ENCODE measurements at regions not wholly inside any gene's neighbourhood (a gene's known extent, or its start where the extent isn't known, plus 50 kb on each side); places are given as distances from the start of the nearest gene placed in this dataset.

DNA sequence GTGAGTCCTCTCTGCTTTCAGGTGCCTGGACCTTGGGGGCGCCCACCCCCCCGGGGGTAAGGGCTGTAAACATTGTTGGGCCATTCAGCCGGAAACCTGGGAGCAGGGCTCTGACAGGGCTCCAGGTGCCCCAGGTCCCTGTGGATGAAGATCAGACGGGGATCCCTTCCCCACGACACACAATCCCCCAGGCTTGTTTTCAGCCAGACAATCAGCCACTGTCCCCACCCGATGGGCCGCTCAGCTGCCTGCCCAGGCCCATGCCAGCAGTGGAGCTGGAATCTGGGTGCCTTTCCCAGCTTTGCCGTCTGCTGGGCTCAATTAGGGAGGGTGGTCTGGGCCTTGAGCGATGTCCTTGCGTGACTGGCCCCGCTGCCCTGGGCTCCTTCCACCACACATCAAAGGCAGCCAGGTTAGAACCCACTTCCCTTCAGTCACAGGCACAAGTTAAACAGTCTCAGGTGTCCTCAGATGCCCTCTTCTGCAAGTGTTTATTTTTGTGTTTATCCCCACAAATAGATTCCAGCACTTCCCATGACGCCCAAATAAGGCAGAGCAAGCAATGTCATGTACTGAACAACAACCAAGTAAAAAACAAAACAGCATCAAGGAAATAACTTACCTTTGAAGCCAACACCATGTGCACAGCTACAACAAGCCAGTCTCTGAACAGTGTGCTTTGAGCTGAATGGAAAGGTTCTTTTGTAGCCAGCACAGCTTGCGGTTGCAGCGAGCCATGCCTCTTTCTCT is 77.0 kb upstream of the ALDH1A3 start:
- no peak for TF ChIP-seq POLR2A (IDR thresholded peaks at IDR 0.05; ENCODE audit: borderline replicate concordance, extremely low read depth, insufficient read depth, insufficient read length)
- TF ChIP-seq, protein P1, sequence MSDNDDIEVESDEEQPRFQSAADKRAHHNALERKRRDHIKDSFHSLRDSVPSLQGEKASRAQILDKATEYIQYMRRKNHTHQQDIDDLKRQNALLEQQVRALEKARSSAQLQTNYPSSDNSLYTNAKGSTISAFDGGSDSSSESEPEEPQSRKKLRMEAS (IDR thresholded peaks at IDR 0.05), result no peak
- no peak for TF ChIP-seq POLR2AphosphoS5 (IDR thresholded peaks at IDR 0.05; ENCODE audit: low read depth, low read length)
- TF ChIP-seq, protein P2, sequence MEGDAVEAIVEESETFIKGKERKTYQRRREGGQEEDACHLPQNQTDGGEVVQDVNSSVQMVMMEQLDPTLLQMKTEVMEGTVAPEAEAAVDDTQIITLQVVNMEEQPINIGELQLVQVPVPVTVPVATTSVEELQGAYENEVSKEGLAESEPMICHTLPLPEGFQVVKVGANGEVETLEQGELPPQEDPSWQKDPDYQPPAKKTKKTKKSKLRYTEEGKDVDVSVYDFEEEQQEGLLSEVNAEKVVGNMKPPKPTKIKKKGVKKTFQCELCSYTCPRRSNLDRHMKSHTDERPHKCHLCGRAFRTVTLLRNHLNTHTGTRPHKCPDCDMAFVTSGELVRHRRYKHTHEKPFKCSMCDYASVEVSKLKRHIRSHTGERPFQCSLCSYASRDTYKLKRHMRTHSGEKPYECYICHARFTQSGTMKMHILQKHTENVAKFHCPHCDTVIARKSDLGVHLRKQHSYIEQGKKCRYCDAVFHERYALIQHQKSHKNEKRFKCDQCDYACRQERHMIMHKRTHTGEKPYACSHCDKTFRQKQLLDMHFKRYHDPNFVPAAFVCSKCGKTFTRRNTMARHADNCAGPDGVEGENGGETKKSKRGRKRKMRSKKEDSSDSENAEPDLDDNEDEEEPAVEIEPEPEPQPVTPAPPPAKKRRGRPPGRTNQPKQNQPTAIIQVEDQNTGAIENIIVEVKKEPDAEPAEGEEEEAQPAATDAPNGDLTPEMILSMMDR (IDR thresholded peaks at IDR 0.05 in 2 of 3, conservative IDR thresholded peaks at IDR 0.05 in 1 of 3; ENCODE audit: borderline replicate concordance in 1 of 3, insufficient read depth in 1 of 3, low read depth in 2 of 3, low read length in 2 of 3), result no peak
- TF ChIP-seq FOSL1 (IDR thresholded peaks at IDR 0.05; ENCODE audit: low read depth), result no peak
- no peak for TF ChIP-seq RAD21 (IDR thresholded peaks at IDR 0.05; ENCODE audit: low read depth)
- TF ChIP-seq YY1 (IDR thresholded peaks at IDR 0.05; ENCODE audit: extremely low read depth, insufficient replicate concordance, low read depth, low read length), result no peak
- TF ChIP-seq ZNF274 (IDR thresholded peaks at IDR 0.05; ENCODE audit: low read depth, low read length), result no peak
- TF ChIP-seq EZH2 (IDR thresholded peaks at IDR 0.05), result no peak
- no peak for TF ChIP-seq SIN3A (IDR thresholded peaks at IDR 0.05; ENCODE audit: low read depth)
- no peak; the same call in 1 of the 2 replicates for TF ChIP-seq SRF (IDR thresholded peaks at IDR 0.05; ENCODE audit: low read depth)
